ENCODE measurements at regions not wholly inside any gene's neighbourhood (a gene's known extent, or its start where the extent isn't known, plus 50 kb on each side); places are given as distances from the start of the nearest gene placed in this dataset.

DNA sequence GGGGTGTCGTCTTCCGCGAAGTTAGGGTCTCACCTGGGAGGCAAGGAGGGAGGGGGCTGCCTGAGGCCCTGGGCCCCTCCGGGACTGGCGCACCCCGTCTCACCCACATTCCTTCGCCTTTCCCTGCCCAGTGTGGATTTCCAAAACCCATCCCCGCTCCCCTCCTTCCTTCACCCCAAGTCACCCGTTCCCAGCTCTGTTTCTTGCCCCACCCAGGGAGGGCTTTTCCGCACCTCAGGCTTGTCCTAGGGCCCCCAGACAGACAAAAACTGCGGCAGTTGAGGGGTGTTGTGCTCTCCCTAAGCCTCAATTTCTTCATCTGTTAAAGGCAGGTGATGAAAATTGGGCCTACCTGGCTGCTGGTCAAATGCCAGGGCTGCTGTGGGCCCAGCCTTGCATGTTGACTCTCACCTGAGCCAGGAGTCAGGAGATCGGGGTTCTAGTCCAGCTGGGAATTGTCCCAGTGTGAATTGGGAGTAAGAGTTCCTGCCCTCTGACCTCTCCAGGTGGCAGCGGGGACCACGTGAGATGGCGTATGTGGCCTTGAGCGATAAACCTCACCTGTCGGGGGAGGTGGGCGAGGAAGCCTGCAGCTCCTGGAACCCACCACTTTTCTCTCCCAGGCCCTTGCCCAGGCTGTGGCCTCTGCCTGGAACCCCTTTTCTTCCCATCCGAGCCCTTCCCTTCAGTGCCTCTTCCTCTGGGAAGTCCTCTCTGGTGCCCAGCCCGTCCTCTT is 143.4 kb upstream of the IER5L start:
- Histone ChIP-seq H3K9me3 (ENCODE audit: control insufficient read depth, insufficient read depth, low read depth, low read length) (no peaks in the 10 kb centered on the region), H3K27me3 (ENCODE audit: control insufficient read depth, insufficient read depth, low read length) (no peaks in the 10 kb centered on the region), H4K20me1 (ENCODE audit: control insufficient read depth, extremely low read depth, insufficient read depth, low read length) (no peaks in the 10 kb centered on the region), H3K79me2 (ENCODE audit: control insufficient read depth, insufficient read depth, low read length) (no peaks in the 10 kb centered on the region), H2AFZ (ENCODE audit: low read length) (no peak overlapping the region), H3K4me1 (ENCODE audit: control insufficient read depth, extremely low read depth, insufficient read depth, low read length) (peaks cover 17% of the 10 kb centered on the region), H3K4me2 (ENCODE audit: extremely low read depth, insufficient read depth, low read length) (peak overlapping the region; percentile 77), H3K36me3 (ENCODE audit: control insufficient read depth, insufficient read depth, low read length) (no peaks in the 10 kb centered on the region), H3K27ac (ENCODE audit: insufficient read depth, low read length) (peak overlapping the region; percentile 43), H3K9ac (ENCODE audit: insufficient read depth, low read length) (no peak overlapping the region), H3K4me3 (replicated peaks in 1 of 4; ENCODE audit: control extremely low read depth in 1 of 4, insufficient read depth in 1 of 4, low read depth in 3 of 4, low read length in 4 of 4) (peak overlapping the region in 2 of 4 experiments; percentile 19 to 56)
- DNase-seq (ENCODE audit: low read depth in 2 of 2), result no peak
- TF ChIP-seq, protein P1, sequence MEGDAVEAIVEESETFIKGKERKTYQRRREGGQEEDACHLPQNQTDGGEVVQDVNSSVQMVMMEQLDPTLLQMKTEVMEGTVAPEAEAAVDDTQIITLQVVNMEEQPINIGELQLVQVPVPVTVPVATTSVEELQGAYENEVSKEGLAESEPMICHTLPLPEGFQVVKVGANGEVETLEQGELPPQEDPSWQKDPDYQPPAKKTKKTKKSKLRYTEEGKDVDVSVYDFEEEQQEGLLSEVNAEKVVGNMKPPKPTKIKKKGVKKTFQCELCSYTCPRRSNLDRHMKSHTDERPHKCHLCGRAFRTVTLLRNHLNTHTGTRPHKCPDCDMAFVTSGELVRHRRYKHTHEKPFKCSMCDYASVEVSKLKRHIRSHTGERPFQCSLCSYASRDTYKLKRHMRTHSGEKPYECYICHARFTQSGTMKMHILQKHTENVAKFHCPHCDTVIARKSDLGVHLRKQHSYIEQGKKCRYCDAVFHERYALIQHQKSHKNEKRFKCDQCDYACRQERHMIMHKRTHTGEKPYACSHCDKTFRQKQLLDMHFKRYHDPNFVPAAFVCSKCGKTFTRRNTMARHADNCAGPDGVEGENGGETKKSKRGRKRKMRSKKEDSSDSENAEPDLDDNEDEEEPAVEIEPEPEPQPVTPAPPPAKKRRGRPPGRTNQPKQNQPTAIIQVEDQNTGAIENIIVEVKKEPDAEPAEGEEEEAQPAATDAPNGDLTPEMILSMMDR (conservative IDR thresholded peaks at IDR 0.05 in 1 of 2, IDR thresholded peaks at IDR 0.05 in 1 of 2; ENCODE audit: low read depth in 1 of 2, low read length in 2 of 2), result no peak
- TF ChIP-seq EZH2 (IDR thresholded peaks at IDR 0.05; ENCODE audit: low read length, missing control alignments), result no peak

DNA sequence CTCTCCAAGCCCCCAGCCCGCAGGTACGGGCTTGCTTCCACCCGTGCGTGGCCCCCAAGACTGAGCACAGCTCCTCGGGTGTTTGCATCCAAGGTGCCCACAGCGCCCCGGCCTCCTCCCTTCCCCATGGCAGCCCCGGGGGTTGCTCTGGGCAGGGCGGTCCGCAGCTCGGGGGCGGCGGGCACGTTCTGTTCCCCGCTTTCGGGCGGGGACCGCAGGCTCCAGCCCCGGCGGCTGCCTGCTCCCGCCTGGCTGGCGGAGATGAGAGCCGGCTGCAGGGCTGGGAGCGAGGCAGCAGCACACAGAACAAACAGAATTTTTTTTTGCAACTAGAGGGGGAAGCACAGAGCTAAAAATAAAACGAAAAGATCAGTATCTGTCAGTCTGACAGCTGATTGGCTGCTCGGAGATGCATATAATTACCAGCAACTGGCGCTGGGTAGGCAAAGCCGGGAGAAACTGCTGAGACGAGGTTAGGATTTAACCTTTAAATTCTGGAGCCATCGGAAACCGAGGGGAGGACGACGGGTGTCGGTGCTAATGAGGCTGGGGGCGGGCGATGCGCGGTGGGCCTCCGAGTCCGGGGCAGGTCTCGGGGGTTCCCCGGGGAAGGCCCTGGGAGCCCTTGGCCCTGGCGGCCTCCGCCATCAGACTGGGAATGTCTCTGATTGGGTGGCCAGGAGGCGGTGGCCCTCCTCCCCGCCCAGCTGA is 142.7 kb upstream of the IER5L start:
- TF ChIP-seq, protein P1 (conservative IDR thresholded peaks at IDR 0.05 in 1 of 2, IDR thresholded peaks at IDR 0.05 in 1 of 2; ENCODE audit: low read depth in 1 of 2, low read length in 2 of 2), result peak in 1 of 2 donors; percentile 16
- TF ChIP-seq EZH2 (IDR thresholded peaks at IDR 0.05; ENCODE audit: low read length, missing control alignments), result no peak
- no peaks in the 10 kb centered on the region for H3K79me2 ChIP-seq (ENCODE audit: control insufficient read depth, insufficient read depth, low read length)
- peak overlapping the region; percentile 77 for H3K4me2 ChIP-seq (ENCODE audit: extremely low read depth, insufficient read depth, low read length)
- no peaks in the 10 kb centered on the region for H3K27me3 ChIP-seq (ENCODE audit: control insufficient read depth, insufficient read depth, low read length)
- H2AFZ ChIP-seq (ENCODE audit: low read length), result peak overlapping the region; percentile 38
- peaks cover 17% of the 10 kb centered on the region for H3K4me1 ChIP-seq (ENCODE audit: control insufficient read depth, extremely low read depth, insufficient read depth, low read length)
- no peaks in the 10 kb centered on the region for H3K36me3 ChIP-seq (ENCODE audit: control insufficient read depth, insufficient read depth, low read length)
- peak overlapping the region; percentile 43 for H3K27ac ChIP-seq (ENCODE audit: insufficient read depth, low read length)
- no peaks in the 10 kb centered on the region for H3K9me3 ChIP-seq (ENCODE audit: control insufficient read depth, insufficient read depth, low read depth, low read length)
- peak overlapping the region; percentile 39 for H3K9ac ChIP-seq (ENCODE audit: insufficient read depth, low read length)
- DNase-seq (ENCODE audit: low read depth in 2 of 2), result peak; percentile 84 to 87
- H4K20me1 ChIP-seq (ENCODE audit: control insufficient read depth, extremely low read depth, insufficient read depth, low read length), result no peaks in the 10 kb centered on the region
- peak overlapping the region in 3 of 4 experiments; percentile 19 to 56 (median 28) for H3K4me3 ChIP-seq (replicated peaks in 1 of 4; ENCODE audit: control extremely low read depth in 1 of 4, insufficient read depth in 1 of 4, low read depth in 3 of 4, low read length in 4 of 4)

DNA sequence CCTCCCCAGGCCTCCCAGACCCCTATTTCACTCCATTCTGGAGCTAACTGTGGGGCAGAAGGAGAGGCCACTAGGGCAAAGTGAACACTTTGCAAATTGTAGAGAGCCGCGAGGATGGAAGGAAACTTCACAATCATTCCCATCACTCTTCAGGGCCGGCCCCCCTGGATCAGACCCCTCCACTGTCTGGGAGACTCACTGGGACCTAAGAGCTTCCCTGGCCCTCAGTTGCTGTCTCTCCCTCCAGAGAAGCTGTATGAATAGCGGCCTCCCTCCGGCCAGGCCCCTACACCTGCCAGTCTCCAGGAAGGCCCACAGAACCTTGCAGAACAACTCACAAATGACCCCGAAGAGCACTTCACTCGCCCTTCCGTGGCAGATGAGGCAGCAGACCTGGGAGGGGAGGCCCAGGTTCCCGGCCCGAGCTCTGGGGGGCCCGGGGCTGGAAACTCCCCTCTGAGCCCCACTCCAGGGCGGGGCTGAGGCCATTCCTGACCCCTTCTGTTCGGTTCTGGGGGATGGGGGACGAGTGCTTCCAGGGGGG is 141.9 kb upstream of the IER5L start:
- peak overlapping the region; percentile 37 for H3K27ac ChIP-seq (ENCODE audit: insufficient read depth, low read length)
- no peak overlapping the region for H3K9ac ChIP-seq (ENCODE audit: insufficient read depth, low read length)

More for the DNA sequence above, 141.9 kb upstream of the IER5L start:
- Histone ChIP-seq H3K36me3 (ENCODE audit: control insufficient read depth, insufficient read depth, low read length) (no peaks in the 10 kb centered on the region), H3K9me3 (ENCODE audit: control insufficient read depth, insufficient read depth, low read depth, low read length) (no peaks in the 10 kb centered on the region), H3K4me1 (ENCODE audit: control insufficient read depth, extremely low read depth, insufficient read depth, low read length) (peaks cover 17% of the 10 kb centered on the region), H3K4me2 (ENCODE audit: extremely low read depth, insufficient read depth, low read length) (peak overlapping the region; percentile 77), H2AFZ (ENCODE audit: low read length) (peak overlapping the region; percentile 38), H3K4me3 (replicated peaks in 1 of 4; ENCODE audit: control extremely low read depth in 1 of 4, insufficient read depth in 1 of 4, low read depth in 3 of 4, low read length in 4 of 4) (peak overlapping the region in 3 of 4 experiments; percentile 19 to 56 (median 28)), H3K27me3 (ENCODE audit: control insufficient read depth, insufficient read depth, low read length) (no peaks in the 10 kb centered on the region), H3K79me2 (ENCODE audit: control insufficient read depth, insufficient read depth, low read length) (no peaks in the 10 kb centered on the region), H4K20me1 (ENCODE audit: control insufficient read depth, extremely low read depth, insufficient read depth, low read length) (no peaks in the 10 kb centered on the region)
- no peak for DNase-seq (ENCODE audit: low read depth in 2 of 2)
- TF ChIP-seq EZH2 (IDR thresholded peaks at IDR 0.05; ENCODE audit: low read length, missing control alignments), result no peak
- TF ChIP-seq, protein P1 (conservative IDR thresholded peaks at IDR 0.05 in 1 of 2, IDR thresholded peaks at IDR 0.05 in 1 of 2; ENCODE audit: low read depth in 1 of 2, low read length in 2 of 2), result no peak

All from fibroblast of lung (primary cell).